Heart right ventricle (tissue), 16 donors: ENCODE measurements at regions not wholly inside any gene's neighbourhood (a gene's known extent, or its start where the extent isn't known, plus 50 kb on each side); places are given as distances from the start of the nearest gene placed in this dataset.

Experiments
- ATAC-seq, 8 donors: fragments of 200-7000 bp; cut with Tn5 transposase; one replicate each; pipeline ENCODE4 v1.9.1; 2020; ENCODE audit warnings: mild to moderate bottlenecking in 8 of 8, moderate library complexity in 8 of 8, moderate number of reproducible peaks in 1 of 8
- DNase-seq, 2 donors: peaks; one replicate each; pipeline ENCODE4 v3.0.0-alpha.2; 2020
- H3K27ac ChIP-seq, 10 donors: fragments of 200-600 bp; sonication (generic) in 2 of 10; one replicate each; pipeline versions ENCODE4 v1.5.0 to v1.8.0; 2020 to 2022; ENCODE audit warnings: mild to moderate bottlenecking in 3 of 10
- H3K27me3 ChIP-seq, 7 donors: fragments of 200-600 bp; one replicate each; pipeline ENCODE4 v1.8.0; 2021 to 2022; ENCODE audit warnings: mild to moderate bottlenecking in 2 of 7
- H3K36me3 ChIP-seq, 9 donors: fragments of 200-600 bp; sonication (generic) in 1 of 9; one replicate each; pipeline versions ENCODE4 v1.5.0 to v1.8.0; 2020 to 2022; ENCODE audit warnings: mild to moderate bottlenecking in 2 of 9
- H3K4me1 ChIP-seq, 9 donors: fragments of 200-600 bp; sonication (generic) in 1 of 9; one replicate each; pipeline versions ENCODE4 v1.5.0 to v1.8.0; 2020 to 2022; ENCODE audit warnings: mild to moderate bottlenecking in 4 of 9
- H3K4me3 ChIP-seq, 10 donors: fragments of 200-600 bp; sonication (generic) in 2 of 10; one replicate each; pipeline versions ENCODE4 v1.5.0 to v1.8.0; 2020 to 2022; ENCODE audit warnings: mild to moderate bottlenecking in 7 of 10, moderate library complexity in 2 of 10
- H3K9me3 ChIP-seq, 11 donors: fragments of 200-600 bp in 10 of 11; sonication (generic) in 2 of 11; one replicate each; pipeline versions ENCODE4 v1.5.0 to v1.8.0; 2013 to 2022; ENCODE audit warnings: mild to moderate bottlenecking in 2 of 11, control low read depth in 1 of 11, moderate library complexity in 1 of 11
- WGBS, 2 donors: extraction: QIAGEN DNeasy Blood & Tissue Kit; methylation state at CpG; one replicate each; pipeline ENCODE4 v1.1.7; 2013; ENCODE audit warnings: inconsistent platforms in 1 of 2; 5-methylcytosine and 5-hydroxymethylcytosine counted together
- intact Hi-C, 10 donors: fragments of 100-400 bp; cut with DNase I; formaldehyde crosslinking; loops; one replicate each; pipeline versions ENCODE4 v1.11.1 to v1.14.2; 2022
- TF ChIP-seq, protein P1 (sequence below), 9 donors: fragments of 200-600 bp; sonication (generic) in 2 of 9; IDR thresholded peaks; one replicate each; pipeline versions ENCODE4 v1.5.0 to v1.8.0; 2021 to 2022; ENCODE audit warnings: antibody characterized with exemption in 9 of 9, mild to moderate bottlenecking in 5 of 9, moderate library complexity in 1 of 9
- donor health status: Arrhythmogenic right ventricular cardiomyopathy.
- donor health status: ischemic (EF 13 %, LVEDD 7.1; RV severe dilation, severe dysfunction).
- donor health status: healthy with polysubstance abuse.
- donor health status: DM: no; HTN: yes; CAD: no.
- donor health status: DM: no; HTN: no; CAD: no.
- donor health status: ischemic (EF 25% LVEDD 6.9; RV normal size, moderate dysfunction).
- donor health status: ischemic (EF 25% LVEDD 5.7; RV mildly dilated, moderate dysfunction).
- donor health status: healthy.
- donor health status: DM: yes; HTN: yes; CAD: no.
- donor health status: Ischemic cardiomyopathy.
- donor health status: ischemic (EF 35%, LVEDD 5.7; RV mildly dilated, moderate dysfunction).
- donor health status: nonischemic (EF 11% LVEDD 7.7; RV severe dilation, severe dysfunction).
- donor health status: DM: yes; HTN: yes; CAD: no.
- donor health status: PGD.
- donor health status: ischemic (EF 29% LVEDD 5.4; RV normal size, mild dysfunction).
- donor health status: nonischemic (EF 23%, LVEDD 6.1; RV moderate dilation, normal function).

DNA sequence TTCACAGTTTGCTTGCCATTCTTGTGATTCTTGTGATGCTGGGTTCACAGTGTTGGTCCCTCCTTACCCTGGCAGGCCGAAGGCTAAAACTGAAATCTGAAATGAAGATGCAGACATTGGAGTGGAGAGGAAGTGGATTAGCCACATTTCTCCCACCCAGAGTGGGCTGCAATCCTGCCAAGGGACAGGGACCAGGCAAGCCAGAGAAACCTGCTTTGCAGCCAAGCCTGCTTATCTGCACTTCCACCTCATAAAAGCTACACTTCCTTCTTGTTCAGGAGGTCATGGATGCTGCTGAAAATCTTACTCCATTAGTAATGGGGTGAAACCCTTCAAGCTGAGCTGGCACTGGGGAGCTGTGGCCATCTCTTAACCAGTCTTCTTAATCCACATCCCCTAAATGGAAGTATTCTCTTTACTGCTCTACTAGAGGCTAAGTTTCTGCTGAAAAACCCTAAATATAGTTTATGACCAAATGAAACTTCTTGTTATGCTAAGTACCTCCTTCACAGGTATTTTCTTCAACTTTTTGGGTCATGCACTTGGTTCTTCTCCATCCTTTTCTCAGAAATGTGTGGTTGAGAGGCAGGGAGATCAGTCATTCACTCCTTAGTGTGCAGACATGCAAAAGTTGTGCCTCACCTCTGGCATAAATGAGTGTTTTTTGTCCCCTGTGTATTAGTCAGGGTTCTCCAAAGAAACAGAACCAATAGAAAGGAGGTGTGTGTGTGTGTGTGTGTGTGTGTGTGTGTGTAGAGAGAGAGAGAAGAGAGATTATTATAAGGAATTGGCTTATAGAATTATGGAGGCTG is 133.9 kb upstream of the BMAL1 start:
- TF ChIP-seq, protein P1, sequence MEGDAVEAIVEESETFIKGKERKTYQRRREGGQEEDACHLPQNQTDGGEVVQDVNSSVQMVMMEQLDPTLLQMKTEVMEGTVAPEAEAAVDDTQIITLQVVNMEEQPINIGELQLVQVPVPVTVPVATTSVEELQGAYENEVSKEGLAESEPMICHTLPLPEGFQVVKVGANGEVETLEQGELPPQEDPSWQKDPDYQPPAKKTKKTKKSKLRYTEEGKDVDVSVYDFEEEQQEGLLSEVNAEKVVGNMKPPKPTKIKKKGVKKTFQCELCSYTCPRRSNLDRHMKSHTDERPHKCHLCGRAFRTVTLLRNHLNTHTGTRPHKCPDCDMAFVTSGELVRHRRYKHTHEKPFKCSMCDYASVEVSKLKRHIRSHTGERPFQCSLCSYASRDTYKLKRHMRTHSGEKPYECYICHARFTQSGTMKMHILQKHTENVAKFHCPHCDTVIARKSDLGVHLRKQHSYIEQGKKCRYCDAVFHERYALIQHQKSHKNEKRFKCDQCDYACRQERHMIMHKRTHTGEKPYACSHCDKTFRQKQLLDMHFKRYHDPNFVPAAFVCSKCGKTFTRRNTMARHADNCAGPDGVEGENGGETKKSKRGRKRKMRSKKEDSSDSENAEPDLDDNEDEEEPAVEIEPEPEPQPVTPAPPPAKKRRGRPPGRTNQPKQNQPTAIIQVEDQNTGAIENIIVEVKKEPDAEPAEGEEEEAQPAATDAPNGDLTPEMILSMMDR (IDR thresholded peaks at IDR 0.05), result no peak
- no peaks in the 10 kb centered on the region for H3K9me3 ChIP-seq
- no peak overlapping the region for H3K4me3 ChIP-seq
- WGBS, 2 donors, result 74 to 91% methylated on average over 1 of the region's 1 CpG
- DNase-seq (no peak), ATAC-seq (no peak)
- peaks cover 0 to 12% (median 0%) of the 10 kb centered on the region in 9 donors for H3K4me1 ChIP-seq
- H3K36me3 ChIP-seq, result no peaks in the 10 kb centered on the region
- no peaks in the 10 kb centered on the region for H3K27me3 ChIP-seq
- intact Hi-C loops, result no loop called here
- no peak overlapping the region for H3K27ac ChIP-seq

DNA sequence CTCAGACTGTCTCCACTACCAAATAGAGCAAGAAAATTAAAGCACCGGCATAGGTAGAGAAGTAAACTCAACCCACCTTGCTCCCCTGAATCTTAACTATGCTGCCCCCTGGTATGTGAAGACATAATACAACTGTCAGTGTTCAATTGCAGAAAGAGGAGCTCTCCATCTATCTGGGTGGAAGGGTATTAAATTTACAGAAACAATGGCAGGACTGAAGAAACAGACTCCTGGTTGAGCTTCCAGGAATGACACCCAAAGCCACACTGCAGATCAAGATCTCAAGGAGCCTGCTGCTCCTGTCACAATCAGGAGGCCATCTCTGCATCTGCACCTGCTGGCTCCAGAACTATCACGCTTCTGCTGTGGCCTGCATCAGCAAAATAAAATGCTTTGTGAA is 132.1 kb upstream of the BMAL1 start:
- WGBS, 2 donors, result 77 to 80% methylated on average over 2 of the region's 2 CpGs
- intact Hi-C loops, result no loop called here

DNA sequence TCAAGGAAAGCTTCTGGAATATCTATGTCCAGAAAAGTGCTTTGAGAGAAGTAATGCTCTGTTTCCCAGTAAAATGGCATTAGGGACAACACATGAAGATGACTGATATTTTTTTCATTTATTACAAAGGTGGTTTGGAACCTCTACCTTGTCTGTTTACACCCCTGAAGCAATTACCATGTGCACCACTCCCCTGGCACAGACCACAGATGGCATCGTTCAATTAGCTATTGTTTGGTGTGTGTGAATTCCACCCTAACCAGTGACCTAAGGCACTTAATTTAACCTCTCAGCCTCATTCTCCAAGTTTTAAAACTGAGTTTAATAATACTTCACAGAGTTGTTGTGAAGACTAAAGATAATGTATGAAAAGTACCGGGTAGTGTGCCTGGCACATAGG is 127.6 kb upstream of the BMAL1 start:
- TF ChIP-seq, protein P1 (IDR thresholded peaks at IDR 0.05), result no peak
- no peaks in the 10 kb centered on the region for H3K4me1 ChIP-seq
- DNase-seq, result no peak
- intact Hi-C loops, result loop anchor here in 7 of 10 donors (5.0 to 10.0 kb wide), 3 partner anchors 183 to 188 kb away; no protein-coding TSS in a partner anchor
- no peak overlapping the region for H3K27ac ChIP-seq
- no peaks in the 10 kb centered on the region for H3K36me3 ChIP-seq
- 69 to 75% methylated on average over 2 of the region's 2 CpGs for WGBS, 2 donors
- no peaks in the 10 kb centered on the region for H3K9me3 ChIP-seq
- peaks cover 0 to 5% (median 0%) of the 10 kb centered on the region in 7 donors for H3K27me3 ChIP-seq
- ATAC-seq, result no peak
- H3K4me3 ChIP-seq, result no peak overlapping the region

More for the DNA sequence above, 132.1 kb upstream of the BMAL1 start:
- H3K36me3 ChIP-seq, result no peaks in the 10 kb centered on the region
- H3K4me1 ChIP-seq, result peaks cover 0 to 12% (median 0%) of the 10 kb centered on the region in 9 donors
- TF ChIP-seq, protein P1 (IDR thresholded peaks at IDR 0.05), result no peak
- no peak overlapping the region for H3K4me3 ChIP-seq
- no peak for DNase-seq
- no peaks in the 10 kb centered on the region for H3K9me3 ChIP-seq
- no peaks in the 10 kb centered on the region for H3K27me3 ChIP-seq
- H3K27ac ChIP-seq, result no peak overlapping the region
- no peak for ATAC-seq

DNA sequence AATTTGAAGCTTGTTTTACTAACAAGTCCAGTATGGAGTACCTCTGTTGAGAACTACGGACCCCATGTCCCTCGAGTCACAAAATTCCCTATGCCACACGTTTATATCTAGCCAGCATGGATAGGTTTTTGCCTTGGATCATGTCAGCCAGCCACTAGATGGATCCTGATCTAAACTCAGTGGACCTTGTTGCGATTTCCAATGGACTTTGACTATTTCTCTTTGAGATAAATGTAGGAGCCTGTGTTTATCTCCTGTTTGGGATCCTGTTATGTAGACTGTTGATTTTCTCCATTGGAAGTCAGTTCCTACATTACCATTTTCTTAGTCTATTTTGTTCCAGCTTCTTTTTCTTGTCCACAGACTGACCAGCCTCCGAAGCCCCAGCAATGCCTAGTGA is 127.1 kb upstream of the BMAL1 start:
- no peak for DNase-seq
- no peaks in the 10 kb centered on the region for H3K36me3 ChIP-seq
- peaks cover 0 to 2% (median 0%) of the 10 kb centered on the region in 11 donors for H3K9me3 ChIP-seq
- no peak overlapping the region for H3K27ac ChIP-seq
- H3K4me1 ChIP-seq, result no peaks in the 10 kb centered on the region
- 75 to 88% methylated on average over 5 of the region's 5 CpGs for WGBS, 2 donors
- H3K27me3 ChIP-seq, result peaks cover 0 to 5% (median 0%) of the 10 kb centered on the region in 7 donors
- H3K4me3 ChIP-seq, result no peak overlapping the region
- intact Hi-C loops, result loop anchor here in 7 of 10 donors (5.0 to 10.0 kb wide), 3 partner anchors 183 to 188 kb away; no protein-coding TSS in a partner anchor
- no peak for ATAC-seq
- TF ChIP-seq, protein P1 (IDR thresholded peaks at IDR 0.05), result no peak
